ENCODE measurements at regions not wholly inside any gene's neighbourhood (a gene's known extent, or its start where the extent isn't known, plus 50 kb on each side); places are given as distances from the start of the nearest gene placed in this dataset.

GRCh38 chr1:5416518-5416917 lies 575.7 kb downstream of the NPHP4 start:
- TF ChIP-seq CTCF (conservative IDR thresholded peaks at IDR 0.05; ENCODE audit: low read depth, low read length), result no peak
- no peak for TF ChIP-seq EZH2phosphoT487 (IDR thresholded peaks at IDR 0.05; ENCODE audit: borderline replicate concordance, low read length)
